H9 (cell line): ENCODE measurements at regions not wholly inside any gene's neighbourhood (a gene's known extent, or its start where the extent isn't known, plus 50 kb on each side); places are given as distances from the start of the nearest gene placed in this dataset.

Experiments used
- DNase-seq: peaks from one replicate; pipeline ENCODE4 v3.0.0-alpha.2; 2017
- H2AFZ ChIP-seq: one replicate; pipeline ENCODE4 v1.6.1; 2013; ENCODE audit warnings: mild to moderate bottlenecking, low read length, control low read depth, moderate library complexity
- H2AK5ac ChIP-seq: 2 replicates; pipeline ENCODE4 v1.6.1; 2013; ENCODE audit warnings: low read length, control low read depth, mixed read lengths; ENCODE audit not compliant: insufficient read length
- H2BK120ac ChIP-seq: one replicate; pipeline ENCODE4 v1.6.1; 2013; ENCODE audit warnings: low read depth, mild to moderate bottlenecking, low read length, control low read depth, inconsistent platforms; ENCODE audit not compliant: poor library complexity, severe bottlenecking
- H2BK12ac ChIP-seq: 2 replicates; pipeline ENCODE4 v1.6.1; 2013; ENCODE audit warnings: low read length, control low read depth, mixed read lengths, low read depth; ENCODE audit not compliant: insufficient read length
- H2BK15ac ChIP-seq: 2 replicates; pipeline ENCODE4 v1.6.1; 2013; ENCODE audit warnings: low read depth, low read length, control low read depth
- H2BK20ac ChIP-seq: one replicate; pipeline ENCODE4 v1.6.1; 2013; ENCODE audit warnings: low read depth, mild to moderate bottlenecking, low read length, control low read depth, inconsistent platforms; ENCODE audit not compliant: poor library complexity, severe bottlenecking
- H2BK5ac ChIP-seq: 2 replicates; pipeline ENCODE4 v1.6.1; 2013; ENCODE audit warnings: low read length, control low read depth, mixed read lengths; ENCODE audit not compliant: insufficient read length
- H3K14ac ChIP-seq: 2 replicates; pipeline ENCODE4 v1.6.1; 2013; ENCODE audit warnings: low read length, control low read depth; ENCODE audit not compliant: insufficient read depth
- H3K18ac ChIP-seq: 2 replicates; pipeline ENCODE4 v1.6.1; 2013; ENCODE audit warnings: low read depth, mild to moderate bottlenecking, mixed read lengths, low read length, control low read depth; ENCODE audit not compliant: insufficient read length
- H3K23ac ChIP-seq: 2 replicates; pipeline ENCODE4 v1.6.1; 2013; ENCODE audit warnings: low read length, control low read depth, mixed read lengths, low read depth; ENCODE audit not compliant: insufficient read length
- H3K23me2 ChIP-seq: 2 replicates; pipeline ENCODE4 v1.6.1; 2013; ENCODE audit warnings: low read depth, mild to moderate bottlenecking, mixed read lengths, low read length, control low read depth; ENCODE audit not compliant: insufficient read length, poor library complexity, severe bottlenecking
- H3K27ac ChIP-seq: 2 replicates; pipeline ENCODE4 v1.5.1; 2013; ENCODE audit warnings: low read length, control low read depth, mixed read lengths, low read depth; ENCODE audit not compliant: insufficient read length
- H3K27me3 ChIP-seq: 2 replicates; pipeline ENCODE4 v1.6.1; 2013; ENCODE audit warnings: low read length, control low read depth, inconsistent platforms; ENCODE audit not compliant: insufficient read depth
- H3K4ac ChIP-seq: 2 replicates; pipeline ENCODE4 v1.6.1; 2013; ENCODE audit warnings: low read depth, mild to moderate bottlenecking, control low read depth, inconsistent platforms, low read length, moderate library complexity
- H3K4me1 ChIP-seq: 2 replicates; pipeline ENCODE4 v1.6.1; 2013; ENCODE audit warnings: low read length, control low read depth, inconsistent platforms; ENCODE audit not compliant: insufficient read depth
- H3K4me2 ChIP-seq: 2 replicates; pipeline ENCODE4 v1.6.1; 2013; ENCODE audit warnings: low read length, control low read depth, mixed read lengths; ENCODE audit not compliant: insufficient read length, insufficient read depth
- H3K56ac ChIP-seq: 2 replicates; pipeline ENCODE4 v1.6.1; 2013; ENCODE audit warnings: low read depth, mild to moderate bottlenecking, mixed read lengths, low read length, control low read depth; ENCODE audit not compliant: insufficient read length
- H3K79me1 ChIP-seq: 2 replicates; pipeline ENCODE4 v1.6.1; 2013; ENCODE audit warnings: low read depth, mild to moderate bottlenecking, moderate library complexity, low read length, control low read depth, inconsistent platforms; ENCODE audit not compliant: insufficient read depth, poor library complexity, severe bottlenecking
- H3K79me2 ChIP-seq: 2 replicates; pipeline ENCODE4 v1.6.1; 2013; ENCODE audit warnings: low read length, control low read depth, inconsistent platforms; ENCODE audit not compliant: insufficient read depth
- H3K9ac ChIP-seq: 2 replicates; pipeline ENCODE4 v1.6.1; 2013; ENCODE audit warnings: low read length, control low read depth, mixed read lengths; ENCODE audit not compliant: insufficient read length; ENCODE audit errors: extremely low read depth
- H3K9me3 ChIP-seq: one replicate; pipeline ENCODE4 v1.6.1; 2013; ENCODE audit warnings: low read depth, low read length, inconsistent platforms; ENCODE audit not compliant: control insufficient read depth
- H3T11ph ChIP-seq: one replicate; pipeline ENCODE4 v1.6.1; 2013; ENCODE audit warnings: mild to moderate bottlenecking, low read length, control low read depth, inconsistent platforms
- H4K20me1 ChIP-seq: one replicate; pipeline ENCODE4 v1.6.1; 2013; ENCODE audit not compliant: control insufficient read depth, insufficient read length, insufficient read depth
- H4K5ac ChIP-seq: 2 replicates; pipeline ENCODE4 v1.6.1; 2013; ENCODE audit warnings: low read depth, mild to moderate bottlenecking, mixed read lengths, low read length, control low read depth; ENCODE audit not compliant: insufficient read length
- H4K8ac ChIP-seq: replicated peaks from 2 replicates; pipeline ENCODE4 v1.6.1; 2013; ENCODE audit warnings: low read length, control low read depth, mixed read lengths, low read depth; ENCODE audit not compliant: insufficient read length
- H4K91ac ChIP-seq: 2 replicates; pipeline ENCODE4 v1.6.1; 2013; ENCODE audit warnings: low read depth, mild to moderate bottlenecking, moderate library complexity, mixed read lengths, low read length, control low read depth; ENCODE audit not compliant: insufficient read length
- H3K27ac Mint-ChIP-seq, 3 experiments: 2 replicates in 2 of 3; 3 replicates in 1 of 3; pipeline ENCODE4 v1.8.0; 2020 to 2021; ENCODE audit warnings: mixed read lengths in 3 of 3, mild to moderate bottlenecking in 1 of 3, moderate library complexity in 1 of 3
- H3K27me3 Mint-ChIP-seq: 2 replicates; pipeline ENCODE4 v1.8.0; 2021; ENCODE audit warnings: low read depth, mild to moderate bottlenecking, moderate library complexity, mixed read lengths
- H3K36me3 Mint-ChIP-seq, 3 experiments: 2 replicates in 2 of 3; 3 replicates in 1 of 3; pipeline ENCODE4 v1.8.0; 2020 to 2021; ENCODE audit warnings: low read depth in 3 of 3, mixed read lengths in 3 of 3; ENCODE audit not compliant: insufficient read depth in 1 of 3
- H3K4me1 Mint-ChIP-seq, 2 experiments: 2 replicates each; pipeline ENCODE4 v1.8.0; 2020; ENCODE audit warnings: mixed read lengths in 2 of 2
- H3K4me3 Mint-ChIP-seq, 2 experiments: 2 replicates in 1 of 2; 3 replicates in 1 of 2; pipeline ENCODE4 v1.8.0; 2020 to 2021; ENCODE audit warnings: mild to moderate bottlenecking in 2 of 2, mixed read lengths in 2 of 2, moderate library complexity in 1 of 2
- H3K9me3 Mint-ChIP-seq, 2 experiments: 2 replicates in 1 of 2; 3 replicates in 1 of 2; pipeline ENCODE4 v1.8.0; 2020; ENCODE audit warnings: mild to moderate bottlenecking in 2 of 2, mixed read lengths in 2 of 2, moderate library complexity in 1 of 2
- WGBS: extraction: QIAGEN DNeasy Blood & Tissue Kit; methylation state at CpG from one replicate; pipeline ENCODE4 v1.1.7; 2013; ENCODE audit warnings: missing lambda C conversion rate, low lambda C conversion rate, mixed read lengths; ENCODE audit not compliant: insufficient read length; ENCODE audit errors: extremely low coverage; 5-methylcytosine and 5-hydroxymethylcytosine counted together
- TF ChIP-seq, protein P1 (sequence below): fragments of 200-600 bp; sonication (generic); conservative IDR thresholded peaks from 3 replicates; pipeline ENCODE4 v1.8.0; 2021; ENCODE audit warnings: antibody characterized with exemption, mild to moderate bottlenecking

DNA sequence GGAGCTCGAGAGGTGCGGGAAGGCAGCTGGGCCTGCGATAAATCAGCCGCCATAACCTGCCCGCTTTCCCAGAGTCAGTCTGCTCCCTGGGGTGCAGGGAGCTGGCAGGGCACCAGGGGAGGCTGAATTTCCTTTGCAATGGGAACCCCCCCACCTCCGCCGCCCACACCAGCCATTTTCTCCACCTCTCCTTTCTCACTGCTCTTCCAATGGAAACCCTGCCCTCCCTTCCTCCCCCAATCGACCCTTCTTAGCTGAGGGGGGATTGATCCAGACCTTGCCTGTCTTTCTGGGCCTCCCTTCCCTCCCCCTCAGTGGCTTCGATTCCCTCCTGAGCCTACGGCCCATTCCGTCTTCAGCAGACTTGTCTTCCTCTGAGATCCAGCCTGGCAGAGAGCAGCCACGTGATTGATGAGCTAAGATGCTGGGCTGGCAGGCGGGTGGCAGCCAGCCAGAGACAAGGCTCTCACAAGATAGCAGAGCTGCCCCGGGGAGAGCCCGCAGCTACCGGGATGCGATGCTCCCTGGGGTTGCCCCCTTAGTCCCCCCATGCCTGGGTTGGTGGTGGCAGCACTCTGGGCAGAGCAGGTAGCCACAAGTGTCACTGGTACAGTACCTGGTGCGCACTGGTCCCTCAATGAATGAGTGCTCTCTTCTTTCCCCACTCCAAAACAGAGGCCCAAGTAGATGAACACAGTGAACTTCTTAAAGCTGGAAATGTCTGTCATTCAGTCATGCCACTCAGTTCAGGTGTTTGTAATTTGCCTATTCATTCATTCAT, 53.7 kb upstream of the FABP6 start:
- Histone ChIP-seq H4K8ac (no peak overlapping the region), H3K9ac (no peak overlapping the region), H3K23me2 (no peaks in the 10 kb centered on the region), H3K79me1 (no peaks in the 10 kb centered on the region), H2BK5ac (no peak overlapping the region), H2BK15ac (no peak overlapping the region), H3K56ac (no peak overlapping the region), H2AFZ (no peak overlapping the region), H3K4ac (no peak overlapping the region), H4K20me1 (no peaks in the 10 kb centered on the region), H2AK5ac (peak overlapping the region; percentile 33), H2BK120ac (no peak overlapping the region), H2BK12ac (peak overlapping the region; percentile 73), H3K14ac (peak overlapping the region; percentile 52), H4K5ac (no peak overlapping the region), H3K27ac (no peak overlapping the region), H4K91ac (peak overlapping the region; percentile 46), H3K27me3 (no peaks in the 10 kb centered on the region), H3K23ac (no peak overlapping the region), H3K9me3 (no peaks in the 10 kb centered on the region), H3K4me1 (peaks cover 9% of the 10 kb centered on the region; the same call in 1 of the 2 replicates), H3K4me2 (no peak overlapping the region), H3K18ac (no peak overlapping the region), H3K79me2 (no peaks in the 10 kb centered on the region), H3T11ph (no peak overlapping the region), H2BK20ac (no peak overlapping the region)
- TF ChIP-seq, protein P1, sequence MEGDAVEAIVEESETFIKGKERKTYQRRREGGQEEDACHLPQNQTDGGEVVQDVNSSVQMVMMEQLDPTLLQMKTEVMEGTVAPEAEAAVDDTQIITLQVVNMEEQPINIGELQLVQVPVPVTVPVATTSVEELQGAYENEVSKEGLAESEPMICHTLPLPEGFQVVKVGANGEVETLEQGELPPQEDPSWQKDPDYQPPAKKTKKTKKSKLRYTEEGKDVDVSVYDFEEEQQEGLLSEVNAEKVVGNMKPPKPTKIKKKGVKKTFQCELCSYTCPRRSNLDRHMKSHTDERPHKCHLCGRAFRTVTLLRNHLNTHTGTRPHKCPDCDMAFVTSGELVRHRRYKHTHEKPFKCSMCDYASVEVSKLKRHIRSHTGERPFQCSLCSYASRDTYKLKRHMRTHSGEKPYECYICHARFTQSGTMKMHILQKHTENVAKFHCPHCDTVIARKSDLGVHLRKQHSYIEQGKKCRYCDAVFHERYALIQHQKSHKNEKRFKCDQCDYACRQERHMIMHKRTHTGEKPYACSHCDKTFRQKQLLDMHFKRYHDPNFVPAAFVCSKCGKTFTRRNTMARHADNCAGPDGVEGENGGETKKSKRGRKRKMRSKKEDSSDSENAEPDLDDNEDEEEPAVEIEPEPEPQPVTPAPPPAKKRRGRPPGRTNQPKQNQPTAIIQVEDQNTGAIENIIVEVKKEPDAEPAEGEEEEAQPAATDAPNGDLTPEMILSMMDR = no peak
- WGBS = no CpG with 5 or more reads among the region's 18 CpGs
- no peaks in the 10 kb centered on the region for H3K36me3 Mint-ChIP-seq
- no peaks in the 10 kb centered on the region for H3K27me3 Mint-ChIP-seq
- H3K27ac Mint-ChIP-seq = peak overlapping the region; percentile 37 to 73 (median 59); a peak in 5 of 7 replicates
- H3K9me3 Mint-ChIP-seq = no peaks in the 10 kb centered on the region
- no peak overlapping the region for H3K4me3 Mint-ChIP-seq
- H3K4me1 Mint-ChIP-seq = peaks cover 41 to 45% of the 10 kb centered on the region in 2 experiments
- no peak for DNase-seq
